Posterior cingulate gyrus (tissue), 11 donors: ENCODE measurements at regions not wholly inside any gene's neighbourhood (a gene's known extent, or its start where the extent isn't known, plus 50 kb on each side); places are given as distances from the start of the nearest gene placed in this dataset.

ENCODE experiments used
- DNase-seq, 10 donors: peaks; one replicate each; pipeline versions ENCODE4 v3.0.0 to v3.0.0-alpha.2; 2020 to 2021; ENCODE audit warnings: mixed read lengths in 3 of 10
- intact Hi-C: fragments of 100-400 bp; cut with DNase I; formaldehyde crosslinking; loops from one replicate; pipeline ENCODE4 v1.15.1; 2023

DNA sequence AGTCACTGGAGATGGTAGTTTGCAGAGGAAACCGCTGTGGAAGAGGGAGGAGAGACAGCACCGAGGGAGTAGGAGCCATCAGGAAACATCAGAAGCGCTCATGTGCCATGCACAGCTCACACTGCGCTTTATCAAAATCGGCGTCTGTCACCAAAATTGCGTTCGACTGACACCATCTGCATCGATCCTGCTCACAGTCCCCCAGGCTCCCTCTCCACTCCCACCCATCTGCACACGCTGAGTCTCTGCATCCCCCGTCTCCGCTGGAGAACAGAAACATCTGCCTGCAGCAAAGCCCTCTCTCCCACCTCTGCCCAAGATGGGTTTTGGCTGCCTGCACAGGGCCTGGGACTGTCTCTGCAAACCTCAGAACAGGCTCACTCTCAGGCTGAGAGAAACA lies 187.5 kb upstream of the RPL38 start:
- DNase-seq = peak in 1 of 10 donors; percentile 58
- intact Hi-C loops = no loop called here

DNA sequence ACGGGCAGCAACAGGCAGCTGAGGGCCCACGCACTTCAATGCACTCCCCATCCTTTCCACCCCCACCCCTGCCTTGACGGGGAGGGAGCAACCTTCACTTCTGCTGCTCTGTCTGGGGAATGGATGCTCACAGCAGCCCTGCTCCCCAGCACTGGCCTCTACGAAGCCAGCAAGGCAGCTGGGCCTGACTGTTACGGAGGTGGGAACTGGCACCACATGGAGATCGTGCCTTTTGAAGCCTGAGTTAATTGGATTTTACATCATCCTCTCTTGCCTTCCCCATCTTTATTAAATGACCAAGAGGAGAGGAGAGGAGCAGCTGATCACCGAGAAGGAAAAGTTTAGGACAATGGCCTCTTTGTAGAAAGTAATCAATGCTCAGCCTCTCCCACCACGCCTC lies 187.0 kb upstream of the RPL38 start:
- intact Hi-C loops = no loop called here
- DNase-seq = peak in 2 of 10 donors; percentile 44 to 59

DNA sequence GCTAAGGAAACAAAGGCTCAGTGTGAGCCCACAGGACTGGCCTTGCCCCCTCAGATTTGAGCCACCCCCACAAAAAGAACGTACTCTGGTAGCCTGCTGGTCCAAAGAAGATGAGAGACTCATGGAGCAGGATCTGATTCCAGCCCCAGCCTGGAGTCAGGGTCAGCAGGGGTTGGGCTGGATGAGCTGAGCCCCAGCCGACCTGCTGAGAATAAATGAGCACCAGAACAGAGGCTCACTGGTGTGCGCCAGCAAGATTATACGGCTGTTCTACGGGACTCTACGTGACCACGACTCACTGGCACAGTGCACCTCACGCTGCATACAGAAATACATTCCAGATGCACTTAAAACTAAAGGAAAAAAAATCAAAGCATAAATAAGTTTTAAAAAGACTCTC lies 186.0 kb upstream of the RPL38 start:
- intact Hi-C loops = no loop called here
- peak in 2 of 10 donors; percentile 52 to 70 for DNase-seq

DNA sequence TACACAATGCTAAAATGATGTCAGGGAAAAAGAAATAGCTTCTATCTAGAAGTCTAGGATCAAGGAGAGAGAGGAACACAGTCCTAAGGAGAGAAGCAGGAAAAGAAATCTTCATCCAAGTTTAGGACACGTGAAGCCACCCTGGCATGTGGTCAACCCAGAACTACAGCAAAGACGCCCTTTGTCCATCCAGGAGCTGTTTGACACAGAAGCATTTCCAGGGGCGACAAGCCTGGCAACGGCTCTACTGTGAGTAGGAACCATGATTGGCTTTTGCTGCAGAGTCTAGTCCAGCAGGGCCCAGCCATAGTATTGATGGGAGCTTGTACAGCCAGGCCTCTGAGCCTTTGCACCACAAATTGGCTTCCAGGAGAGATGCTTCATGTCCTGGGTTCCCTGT lies 185.4 kb upstream of the RPL38 start:
- intact Hi-C loops = no loop called here
- peak in 3 of 10 donors; percentile 25 to 76 (median 47) for DNase-seq

DNA sequence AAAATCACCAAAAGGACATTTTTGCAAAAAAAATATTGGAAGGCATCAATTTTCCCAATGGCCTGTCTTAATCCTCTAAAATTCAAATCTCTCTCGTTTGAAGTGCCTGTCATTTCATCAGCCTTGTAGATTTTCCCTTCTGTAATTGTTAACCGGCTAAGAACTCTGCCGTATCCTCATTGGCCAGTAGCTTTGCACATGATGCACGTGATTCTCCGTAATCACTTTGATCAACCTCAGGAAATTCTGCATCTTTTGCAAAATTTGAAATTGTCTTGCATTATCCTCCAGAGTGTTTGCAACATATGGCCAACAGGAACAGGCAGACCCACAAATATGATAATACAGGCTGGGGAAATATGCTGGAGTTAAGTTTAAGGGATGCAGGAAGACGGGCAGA lies 184.2 kb upstream of the RPL38 start:
- intact Hi-C loops = no loop called here

DNA sequence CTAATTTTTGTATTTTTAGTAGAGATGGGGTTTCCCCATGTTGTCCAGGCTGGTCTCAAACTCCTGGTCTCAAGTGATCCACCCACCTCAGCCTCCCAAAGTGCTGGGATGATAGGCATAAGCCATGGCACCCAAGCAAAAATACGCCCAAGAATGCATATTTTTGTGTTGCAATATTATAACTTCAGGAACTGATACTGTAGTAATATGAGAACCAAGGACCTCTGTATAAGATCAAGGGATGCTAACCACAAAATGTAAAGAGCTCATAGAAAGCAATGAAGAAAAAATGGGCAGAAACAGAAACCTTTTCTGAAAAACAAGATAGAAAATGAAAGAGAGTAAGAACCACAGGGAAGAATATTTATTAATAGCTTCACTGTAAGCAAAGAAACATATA lies 183.6 kb upstream of the RPL38 start:
- DNase-seq = no peak
- intact Hi-C loops = no loop called here

More for the DNA sequence above, 184.2 kb upstream of the RPL38 start:
- no peak for DNase-seq

DNA sequence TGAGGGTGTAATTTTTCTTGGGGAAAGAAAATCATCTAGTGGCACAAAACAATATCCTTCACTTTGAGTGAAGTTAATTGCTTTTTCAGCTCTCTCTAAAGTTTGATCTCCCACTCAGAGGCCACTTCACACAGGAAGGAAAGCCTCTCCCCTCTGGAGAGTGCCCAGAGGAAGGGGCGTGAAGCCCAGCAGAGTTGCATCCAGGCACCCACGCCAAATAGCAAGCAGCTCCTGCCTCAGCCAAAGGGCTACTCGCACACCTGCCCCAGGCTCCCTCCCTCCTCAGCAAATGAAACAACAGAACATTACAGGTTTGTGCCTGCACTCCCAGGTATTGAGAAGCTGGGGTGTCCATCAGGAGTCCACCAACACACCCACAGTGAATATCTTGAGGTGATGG lies 183.0 kb upstream of the RPL38 start:
- peak in 2 of 10 donors; percentile 37 for DNase-seq

DNA sequence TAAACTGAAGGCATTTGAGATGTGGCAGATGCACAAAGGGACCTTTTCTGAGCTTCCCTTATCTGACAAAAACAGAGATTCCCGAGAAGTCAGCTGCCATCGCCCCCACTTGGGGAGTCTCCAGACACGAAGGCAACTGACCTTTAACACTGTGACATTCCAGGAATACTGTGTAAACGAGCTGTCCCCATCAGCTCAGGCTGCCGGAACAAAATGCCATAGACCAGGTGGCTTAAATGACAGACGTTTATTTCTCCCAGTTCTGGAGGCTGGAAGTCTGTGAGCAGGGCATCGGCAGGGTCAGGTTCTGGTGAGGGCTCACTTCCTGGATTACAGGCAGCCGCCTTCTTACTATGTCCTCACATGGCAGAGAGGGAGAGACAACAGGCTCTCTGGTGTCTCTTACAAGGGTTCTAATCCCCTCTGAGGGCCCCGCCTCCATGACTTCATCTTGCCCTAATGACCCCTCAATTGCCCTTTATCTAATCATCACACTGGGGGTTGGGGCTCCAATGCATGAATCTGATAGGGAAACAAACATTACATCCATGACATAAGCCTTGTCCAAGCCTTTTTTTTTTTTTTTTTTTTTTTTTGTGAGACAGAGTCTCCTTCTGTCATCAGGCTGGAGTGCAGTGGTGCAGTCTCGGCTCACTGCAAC lies 178.5 kb upstream of the RPL38 start:
- DNase-seq = peak in 2 of 10 donors; percentile 14 to 59

More for the DNA sequence above, 183.0 kb upstream of the RPL38 start:
- intact Hi-C loops = no loop called here

DNA sequence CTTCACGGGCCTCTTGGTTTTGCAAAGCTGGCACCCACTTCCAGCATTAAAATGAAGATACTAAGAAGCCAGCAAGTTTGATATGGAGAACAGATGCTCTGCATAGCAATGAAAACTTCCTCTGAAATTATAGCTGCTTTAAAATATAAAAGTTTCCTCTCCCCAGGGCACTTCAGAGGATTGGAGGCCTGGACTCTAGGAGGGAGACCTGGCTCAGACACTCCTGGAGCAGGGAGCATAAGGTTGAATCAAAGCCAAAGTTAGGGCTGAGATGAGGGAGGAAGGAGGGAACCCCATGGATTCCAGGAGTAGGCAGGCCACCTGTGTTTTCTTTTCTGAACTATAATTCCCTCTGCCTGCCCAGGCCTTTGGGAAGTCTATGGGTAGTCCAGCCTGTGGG lies 176.0 kb upstream of the RPL38 start:
- intact Hi-C loops = no loop called here

More for the DNA sequence above, 178.5 kb upstream of the RPL38 start:
- intact Hi-C loops = no loop called here

DNA sequence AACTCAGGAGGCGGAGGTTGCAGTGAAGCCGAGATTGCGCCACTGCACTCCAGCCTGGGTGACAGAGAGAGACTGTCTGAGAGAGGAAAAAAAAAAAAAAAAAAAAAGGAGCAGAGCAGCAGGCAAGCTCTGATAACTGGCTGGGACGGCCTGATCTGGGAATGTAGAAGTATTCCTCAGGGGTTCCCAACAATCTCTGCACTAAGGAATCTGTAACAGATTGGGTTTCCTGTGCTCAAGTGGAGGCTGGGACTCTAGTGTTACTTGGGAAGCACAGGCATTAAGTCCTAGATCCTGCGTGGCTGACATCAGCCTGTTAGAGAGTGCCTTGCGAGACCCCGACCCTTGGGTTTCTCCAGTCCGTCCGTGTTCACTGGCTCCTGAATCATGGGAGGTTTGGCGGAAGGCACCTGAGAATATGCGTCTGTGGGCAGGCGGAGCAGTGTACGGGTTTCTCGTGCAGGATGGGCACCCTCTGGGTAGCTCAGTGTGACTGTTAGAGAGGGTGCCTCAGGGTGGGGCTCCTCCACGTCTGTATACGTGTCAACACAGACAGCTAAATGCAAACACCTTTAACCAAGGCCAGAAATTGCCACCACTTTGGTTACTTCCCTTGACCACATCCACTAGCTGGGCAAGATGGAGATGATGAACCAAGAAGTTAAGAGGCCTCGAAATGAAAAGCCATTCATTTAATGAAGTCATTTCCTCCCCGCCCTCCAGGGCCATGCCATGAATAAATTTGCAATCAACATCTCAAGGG lies 174.9 kb upstream of the RPL38 start:
- peak in 2 of 10 donors; percentile 22 to 52 for DNase-seq
- intact Hi-C loops = no loop called here

More for the DNA sequence above, 176.0 kb upstream of the RPL38 start:
- DNase-seq = no peak

DNA sequence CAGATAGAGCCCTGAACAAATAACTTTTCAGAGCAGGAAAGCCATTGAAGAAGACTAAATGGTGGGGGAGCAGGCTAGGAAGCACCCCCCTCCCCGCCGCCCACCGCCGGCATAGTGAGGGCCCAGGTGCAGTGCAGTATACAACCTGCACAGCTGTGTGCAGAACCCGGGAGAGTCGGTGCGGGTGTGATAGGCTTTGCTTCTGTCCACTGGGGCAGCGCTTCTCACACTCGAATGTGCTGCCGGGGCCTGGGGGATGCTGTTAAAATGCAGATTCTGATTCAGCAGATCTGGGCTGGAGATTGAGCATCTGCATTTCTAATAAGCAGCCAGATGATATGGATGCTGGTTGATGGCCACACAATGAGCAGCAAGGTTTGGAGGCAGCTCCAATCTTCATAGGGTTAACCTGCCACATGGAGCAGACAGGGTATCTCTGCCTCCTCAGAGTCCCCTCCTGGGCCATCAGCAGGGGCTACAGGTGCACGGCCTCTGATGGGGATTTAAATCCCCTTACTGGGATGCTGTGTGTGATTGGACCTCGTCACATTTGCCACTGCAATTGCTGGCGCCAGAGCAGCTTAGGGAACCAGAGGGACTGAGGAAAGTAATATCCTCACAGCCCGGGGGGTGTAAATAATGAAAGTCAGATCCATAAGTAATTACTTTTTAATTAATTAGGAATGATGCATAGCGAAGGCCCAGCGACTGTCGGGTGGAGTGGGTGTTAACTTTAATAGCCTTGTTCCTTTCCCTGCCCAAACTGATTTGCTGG lies 172.0 kb upstream of the RPL38 start:
- DNase-seq = peak in 2 of 10 donors; percentile 5 to 77
- intact Hi-C loops = no loop called here

DNA sequence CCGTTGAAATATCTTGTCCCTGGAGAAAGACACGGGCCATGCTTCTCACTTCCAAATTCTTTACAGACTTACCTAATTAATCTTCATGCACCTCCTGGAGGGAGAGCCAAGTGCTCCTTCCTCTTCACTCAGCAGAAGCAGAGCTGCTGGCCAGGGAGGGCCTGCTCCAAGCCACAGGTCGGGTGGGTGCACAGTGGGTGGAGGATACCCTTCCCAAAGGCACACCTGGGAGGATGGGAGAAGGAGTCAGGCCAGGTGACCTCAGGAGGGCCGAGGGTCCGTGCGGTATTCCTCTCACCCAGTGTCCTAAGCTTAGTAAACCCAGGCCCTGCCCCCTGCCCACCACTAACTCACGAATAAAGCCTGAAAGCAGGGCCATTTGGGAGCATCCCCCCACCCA lies 171.3 kb upstream of the RPL38 start:
- intact Hi-C loops = no loop called here
- peak in 2 of 10 donors; percentile 50 to 77 for DNase-seq

DNA sequence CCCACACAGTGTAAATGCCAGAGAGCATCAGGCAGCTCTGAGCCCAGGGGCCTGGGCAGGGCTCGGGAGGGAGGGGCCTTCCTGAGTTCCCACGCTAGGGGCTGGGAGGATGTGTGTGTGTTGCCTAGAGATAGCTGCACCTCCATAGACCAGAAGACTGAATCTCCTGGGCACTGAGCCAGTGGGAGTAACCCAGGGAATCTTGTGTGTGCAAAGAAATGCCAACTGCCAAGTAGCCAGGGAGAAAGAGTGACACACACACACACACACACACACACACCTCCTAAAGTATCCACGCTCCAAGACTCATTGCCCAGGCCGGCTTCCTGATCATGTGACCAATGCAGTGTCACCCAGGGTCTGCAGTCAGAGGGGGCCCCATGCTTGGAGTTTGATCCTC lies 166.2 kb upstream of the RPL38 start:
- DNase-seq = peak in 3 of 10 donors; percentile 18 to 73 (median 28)

DNA sequence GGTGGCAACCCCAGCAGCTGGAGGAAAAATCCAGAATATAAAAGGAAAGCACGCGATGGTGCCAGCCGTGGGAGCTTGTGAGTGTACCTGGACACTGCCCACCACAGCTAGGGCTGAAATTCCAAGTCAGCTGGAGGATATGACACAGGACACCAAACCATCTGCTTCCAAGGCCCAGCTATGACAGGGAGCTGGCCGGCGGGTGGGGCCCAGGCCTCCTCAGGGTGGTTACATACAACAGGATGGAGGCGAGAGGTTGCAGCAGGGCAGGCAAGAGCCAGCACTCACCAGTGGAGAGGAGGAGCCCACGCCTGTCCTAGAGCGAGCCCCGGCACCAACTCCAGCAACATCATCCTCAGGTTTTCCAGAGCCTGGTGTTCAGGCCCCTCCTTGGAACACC lies 163.2 kb upstream of the RPL38 start:
- intact Hi-C loops = no loop called here
- DNase-seq = peak in 1 of 10 donors; percentile 71

More for the DNA sequence above, 166.2 kb upstream of the RPL38 start:
- intact Hi-C loops = no loop called here

DNA sequence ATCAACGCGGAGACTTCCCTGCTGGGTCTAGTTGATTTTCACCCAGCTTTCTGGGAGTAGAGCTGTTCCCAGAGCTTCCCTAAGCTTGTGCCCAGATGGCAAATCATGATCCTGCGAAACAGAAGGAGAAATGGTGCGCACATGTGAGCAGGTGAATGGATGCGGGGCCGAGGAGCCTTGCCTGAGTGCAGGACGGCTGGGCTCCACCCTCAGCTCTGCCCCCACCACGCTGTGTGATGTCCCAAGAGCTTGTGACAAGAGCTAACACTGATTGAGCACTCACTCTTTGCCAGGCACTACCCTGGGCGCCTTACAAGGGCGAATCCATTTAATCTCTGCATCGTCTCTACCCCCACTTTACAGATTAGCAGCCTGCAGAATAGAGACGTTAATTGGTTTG lies 162.7 kb upstream of the RPL38 start:
- peak in 1 of 10 donors; percentile 67 for DNase-seq
- intact Hi-C loops = no loop called here

DNA sequence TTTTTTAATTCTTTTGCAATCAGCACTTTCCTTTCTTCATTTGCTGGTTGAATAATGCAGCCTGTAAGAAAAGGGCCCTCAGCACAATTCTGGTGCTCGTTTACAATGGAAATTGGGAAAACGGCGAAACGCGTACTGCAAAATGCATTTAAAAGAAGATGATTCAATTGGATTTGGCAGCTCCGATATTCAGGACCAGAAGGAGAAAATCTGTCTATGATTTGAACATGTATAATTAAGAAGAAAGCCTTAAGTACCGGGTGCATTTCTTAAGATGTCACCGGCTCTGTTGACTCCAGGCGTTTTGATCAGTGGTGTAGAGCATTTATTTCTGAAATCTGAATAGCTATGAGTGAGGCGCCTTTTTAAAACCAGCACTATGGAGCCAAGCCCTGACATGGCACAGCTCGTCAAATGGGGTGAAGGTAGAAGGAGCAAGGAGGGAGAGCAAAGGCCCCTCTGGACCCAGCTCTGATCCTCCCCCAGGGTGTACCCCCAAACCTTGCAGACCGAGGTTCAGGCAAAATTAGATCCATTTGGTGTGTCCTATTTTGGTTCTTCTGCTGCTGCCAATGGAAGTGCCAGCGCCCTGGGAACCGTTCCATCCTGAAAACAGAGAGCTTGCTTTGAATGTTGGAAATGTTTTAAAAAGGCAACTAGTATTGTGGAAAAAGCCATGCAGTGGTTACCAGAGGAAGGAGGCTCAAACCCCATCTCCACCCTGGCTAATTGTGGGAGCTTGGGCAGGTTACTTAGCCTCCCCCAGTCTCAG lies 161.4 kb upstream of the RPL38 start:
- intact Hi-C loops = no loop called here
- peak; percentile 23 to 93 (median 66) for DNase-seq

DNA sequence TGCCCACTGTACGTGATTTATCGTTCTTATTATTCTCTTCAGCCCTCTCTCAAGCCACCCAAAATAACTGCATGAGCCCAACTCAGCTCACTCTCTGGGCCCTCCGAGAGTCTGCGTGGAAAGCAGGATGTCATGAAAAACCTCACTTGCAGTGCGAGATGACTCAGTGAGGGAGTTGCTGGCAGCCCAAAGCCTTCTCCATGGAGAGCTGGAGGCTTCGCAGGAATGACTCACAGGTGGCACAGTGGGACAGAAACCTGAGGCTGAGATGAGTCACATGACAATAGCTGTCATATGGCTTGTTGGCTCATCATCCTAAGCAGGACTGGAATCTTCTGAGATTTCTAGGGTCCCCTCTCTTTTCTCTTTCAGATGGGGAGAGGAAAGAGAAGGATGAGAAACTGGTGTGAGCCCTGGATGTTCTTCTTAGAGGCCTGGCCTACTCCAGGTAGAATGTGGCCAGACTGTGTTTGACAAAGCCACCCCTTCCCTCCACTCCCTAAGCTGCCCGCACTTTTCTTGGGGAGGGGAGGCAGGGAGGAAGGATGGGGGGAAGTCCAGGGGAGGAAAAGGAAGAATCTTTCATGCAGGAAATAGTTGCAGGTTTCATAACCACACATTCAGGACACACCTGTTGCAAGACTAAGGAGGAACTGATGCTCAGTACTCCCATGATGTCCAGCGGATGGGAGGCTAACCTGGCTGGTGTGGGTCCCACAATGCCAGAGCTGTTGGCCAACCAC lies 160.6 kb upstream of the RPL38 start:
- DNase-seq = peak; percentile 28 to 96 (median 70)
- intact Hi-C loops = no loop called here

DNA sequence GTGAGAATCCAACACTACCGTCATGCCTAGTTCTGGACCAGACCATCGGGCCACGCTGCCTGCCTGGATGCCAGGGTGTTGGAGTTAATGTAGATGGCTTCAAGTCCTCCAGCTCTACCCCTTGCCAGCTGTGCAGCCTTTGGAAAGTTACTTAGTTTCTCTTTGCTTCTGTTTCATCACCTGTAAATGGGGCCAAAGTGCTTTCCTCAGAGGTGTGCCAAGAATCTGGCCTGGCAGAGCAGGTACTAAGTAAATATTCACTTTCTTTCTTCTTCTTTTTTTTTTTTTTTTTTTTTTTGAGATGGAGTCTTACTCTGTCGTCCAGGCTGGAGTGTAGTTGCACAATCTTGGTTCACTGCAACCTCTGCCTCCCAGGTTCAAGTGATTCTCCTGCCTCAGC lies 159.5 kb upstream of the RPL38 start:
- DNase-seq = peak in 1 of 10 donors; percentile 7
- intact Hi-C loops = no loop called here

DNA sequence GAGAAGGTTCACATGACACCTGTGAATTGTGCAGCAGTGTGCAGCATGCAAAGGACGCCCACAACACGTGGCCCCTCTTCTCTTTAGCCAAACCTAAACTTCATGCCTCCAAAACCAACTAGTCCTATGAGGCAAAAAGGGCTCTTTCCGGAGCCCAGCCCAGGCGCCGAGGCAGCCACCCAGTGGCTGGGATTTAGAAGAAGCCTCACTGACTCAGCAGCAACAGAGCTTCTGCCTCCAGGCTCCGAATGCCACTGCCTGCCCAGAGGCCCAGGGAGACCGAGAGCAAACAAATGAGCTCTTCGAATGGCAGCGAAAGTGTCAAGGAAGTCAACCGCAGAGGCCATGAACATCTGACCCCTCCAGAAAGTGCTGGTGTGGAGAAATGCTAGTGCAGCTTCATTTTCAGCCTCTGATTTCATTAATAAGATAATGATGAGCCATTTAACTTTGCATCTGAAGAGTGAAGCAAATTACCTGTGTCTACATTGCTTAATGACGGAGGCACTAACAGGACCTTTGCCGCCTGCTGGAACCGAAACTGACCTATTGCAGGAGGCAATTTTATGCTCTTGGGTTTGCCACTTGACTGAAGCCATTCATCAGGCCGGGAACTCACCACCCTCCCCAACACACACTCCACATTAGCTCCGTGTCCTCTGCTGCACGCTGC lies 157.7 kb upstream of the RPL38 start:
- DNase-seq = peak in 1 of 10 donors; percentile 72
- intact Hi-C loops = no loop called here
